ENCODE measurements at regions not wholly inside any gene's neighbourhood (a gene's known extent, or its start where the extent isn't known, plus 50 kb on each side); places are given as distances from the start of the nearest gene placed in this dataset.

GRCh38 chr5:33238826-33239695 is 201.7 kb upstream of the TARS1 start:
- TF ChIP-seq CTCF (IDR thresholded peaks at IDR 0.05): no peak
- TF ChIP-seq POLR2A (IDR thresholded peaks at IDR 0.05): no peak
- TF ChIP-seq POLR2AphosphoS5 (IDR thresholded peaks at IDR 0.05; ENCODE audit: insufficient read depth in 1 of 2, low read depth in 1 of 2): no peak

Data from vagina (tissue), 2 donors.